GM12878 (cell line): ENCODE measurements at regions not wholly inside any gene's neighbourhood (a gene's known extent, or its start where the extent isn't known, plus 50 kb on each side); places are given as distances from the start of the nearest gene placed in this dataset.
"Not testable (repeated sequence)": the region's sequence is repeated elsewhere in the genome, so short reads cannot be mapped to it uniquely, and the experiment has no call there.

Source experiments
- ATAC-seq: fragments of 200-7000 bp; cut with Tn5 transposase; 3 replicates; pipeline ENCODE4 v1.9.1; 2020; ENCODE audit warnings: mild to moderate bottlenecking, moderate library complexity
- BruUV-seq: library from RNA; stranded (reverse); fragments of 400-500 nt; replicated peaks from 2 replicates; lab custom pipeline; 2021; lab: Mats Ljungman, UMichigan
- CTCF ChIA-PET: fragments of 300-600 bp; sonication (Branson Sonifier 250); formaldehyde crosslinking; extraction: SDS; loops from one replicate; lab custom pipeline; 2021; ENCODE audit warnings: inconsistent platforms; lab: Yijun Ruan, JAX
- POLR2A ChIA-PET: fragments of 350-600 bp; formaldehyde crosslinking; extraction: SDS; loops from one replicate; lab custom pipeline; 2021; ENCODE audit warnings: inconsistent platforms; lab: Charles Lee
- RAD21 ChIA-PET: fragments of 300-600 bp; sonication (Branson Sonifier 250); formaldehyde crosslinking; loops from one replicate; lab custom pipeline; 2023; ENCODE audit warnings: antibody characterized with exemption; ENCODE audit not compliant: unreplicated experiment; lab: Charles Lee
- SMC1A ChIA-PET: fragments of 300-600 bp; sonication (Branson Sonifier 250); formaldehyde crosslinking; loops from one replicate; lab custom pipeline; 2023; ENCODE audit not compliant: unreplicated experiment, uncharacterized antibody; lab: Charles Lee
- DNase-seq: peaks from one replicate; pipeline ENCODE4 v3.0.0-alpha.2; 2011; ENCODE audit warnings: low read depth, low spot score
- FAIRE-seq: peaks from 3 replicates; lab custom pipeline; 2011; peaks lifted over from hg19 to GRCh38; lab: Jason Lieb, UNC
- H2AFZ ChIP-seq: 2 replicates; pipeline ENCODE4 v1.6.0; 2011; ENCODE audit warnings: low read depth, low read length, control low read depth; ENCODE audit not compliant: control insufficient read depth
- H3K27ac ChIP-seq: 2 replicates; pipeline ENCODE4 v1.5.1; 2011; ENCODE audit warnings: control low read depth; ENCODE audit not compliant: control insufficient read depth, insufficient read depth
- H3K27me3 ChIP-seq, 2 experiments: replicated peaks in 1 of 2; 2 replicates each; pipeline versions ENCODE4 v1.6.0 to v1.6.1; 2011; ENCODE audit warnings: low read length in 1 of 2; ENCODE audit not compliant: control insufficient read depth in 2 of 2, insufficient read depth in 2 of 2
- H3K36me3 ChIP-seq, 2 experiments: 2 replicates each; pipeline ENCODE4 v1.5.1; 2011; ENCODE audit warnings: low read length in 1 of 2; ENCODE audit not compliant: control insufficient read depth in 2 of 2, insufficient read depth in 2 of 2
- H3K4me1 ChIP-seq: 2 replicates; pipeline ENCODE4 v1.6.1; 2011; ENCODE audit warnings: mild to moderate bottlenecking, low read length, moderate library complexity, mixed read lengths; ENCODE audit not compliant: control insufficient read depth, insufficient read depth
- H3K4me2 ChIP-seq: 2 replicates; pipeline ENCODE4 v1.6.0; 2011; ENCODE audit warnings: control low read depth; ENCODE audit not compliant: control insufficient read depth, insufficient read depth
- H3K4me3 ChIP-seq: fragments of 200-600 bp; sonication (generic); 2 replicates; pipeline ENCODE4 v1.5.1; 2016
- H3K79me2 ChIP-seq: 2 replicates; pipeline ENCODE4 v1.6.0; 2011; ENCODE audit warnings: low read length; ENCODE audit not compliant: control insufficient read depth, insufficient read depth
- H3K9ac ChIP-seq: 2 replicates; pipeline ENCODE4 v1.8.0; 2011; ENCODE audit warnings: low read length, control low read depth, mixed read lengths; ENCODE audit not compliant: control insufficient read depth, insufficient read depth
- H3K9me3 ChIP-seq: replicated peaks from 3 replicates; pipeline ENCODE4 v1.5.1; 2011; ENCODE audit warnings: mild to moderate bottlenecking, low read length; ENCODE audit not compliant: control insufficient read depth, insufficient read depth
- H4K20me1 ChIP-seq: 2 replicates; pipeline ENCODE4 v1.6.0; 2011; ENCODE audit not compliant: control insufficient read depth, insufficient read depth
- DPF2 ChIP-seq: fragments of 450-650 bp; IDR thresholded peaks from 2 replicates; pipeline ENCODE4 v1.6.1; 2017; ENCODE audit warnings: mild to moderate bottlenecking
- LARP7 ChIP-seq: fragments of 450-650 bp; IDR thresholded peaks from 2 replicates; pipeline ENCODE4 v1.6.1; 2017; ENCODE audit warnings: mild to moderate bottlenecking
- NFYB ChIP-seq: IDR thresholded peaks from 2 replicates; pipeline ENCODE4 v1.6.1; 2011; ENCODE audit warnings: low read depth, mild to moderate bottlenecking, low read length, improper control_type of control experiment, moderate library complexity; ENCODE audit not compliant: insufficient read depth
- SMARCA5 ChIP-seq: fragments of 450-650 bp; IDR thresholded peaks from 2 replicates; pipeline ENCODE4 v1.6.1; 2017; ENCODE audit warnings: mild to moderate bottlenecking
- WGBS: methylation state at CpG from one replicate; pipeline ENCODE4 v1.1.6; 2016; ENCODE audit warnings: low lambda C conversion rate; ENCODE audit not compliant: insufficient replicate concordance, insufficient coverage; ENCODE audit errors: missing lambda C conversion rate; 5-methylcytosine and 5-hydroxymethylcytosine counted together
- in situ Hi-C: fragments of 300-500 bp; cut with MboI; formaldehyde crosslinking; loops from 9 replicates; pipeline ENCODE4 v1.14.3; 2018; ENCODE audit warnings: mixed read lengths
- intact Hi-C: fragments of 100-400 bp; cut with micrococcal nuclease; formaldehyde crosslinking; loops from one replicate; pipeline ENCODE4 v1.14.2; 2022; ENCODE audit not compliant: unreplicated experiment
- TF ChIP-seq, protein P1 (sequence below), 3 experiments: IDR thresholded peaks in 2 of 3; conservative IDR thresholded peaks in 1 of 3; 2 replicates each; pipeline ENCODE4 v1.5.1; 2011; ENCODE audit warnings: low read depth in 3 of 3, low read length in 3 of 3, mild to moderate bottlenecking in 3 of 3, control low read depth in 2 of 3, moderate library complexity in 2 of 3, inconsistent platforms in 1 of 3, mixed read lengths in 1 of 3; ENCODE audit not compliant: control insufficient read depth in 2 of 3, insufficient read depth in 1 of 3; ENCODE audit errors: extremely low read depth in 1 of 3

GRCh38 chr15:96491066-96491699, 160.7 kb downstream of the NR2F2 start:
- H3K9me3 ChIP-seq, in situ Hi-C loops, ATAC-seq, H3K4me3 ChIP-seq, H3K27ac ChIP-seq, DNase-seq, H3K36me3 ChIP-seq, FAIRE-seq, BruUV-seq, H3K4me2 ChIP-seq, H3K27me3 ChIP-seq, H3K4me1 ChIP-seq, H3K9ac ChIP-seq, H2AFZ ChIP-seq, POLR2A ChIA-PET, H4K20me1 ChIP-seq, H3K79me2 ChIP-seq: not testable (repeated sequence)
- SMC1A ChIA-PET = interaction anchor here (0.7 to 4.3 kb wide), 18 partner anchors 8 to 754 kb away, joined by 3 to 26 read pairs (median 3); no protein-coding TSS in a partner anchor
- intact Hi-C loops = loop anchor here (5.0 kb wide), 1 partner anchor 91 kb away; no protein-coding TSS in a partner anchor
- 62% methylated on average over 15 of the region's 15 CpGs for WGBS
- RAD21 ChIA-PET = interaction anchor here (0.6 to 3.0 kb wide), 19 partner anchors 41 to 755 kb away, joined by 3 to 20 read pairs (median 3); no protein-coding TSS in a partner anchor
- peak; percentile 71 for TF ChIP-seq NFYB
- CTCF ChIA-PET = interaction anchor here (0.6 to 3.2 kb wide), 23 partner anchors 9 to 1467 kb away, joined by 3 to 33 read pairs (median 4); no protein-coding TSS in a partner anchor

DNA sequence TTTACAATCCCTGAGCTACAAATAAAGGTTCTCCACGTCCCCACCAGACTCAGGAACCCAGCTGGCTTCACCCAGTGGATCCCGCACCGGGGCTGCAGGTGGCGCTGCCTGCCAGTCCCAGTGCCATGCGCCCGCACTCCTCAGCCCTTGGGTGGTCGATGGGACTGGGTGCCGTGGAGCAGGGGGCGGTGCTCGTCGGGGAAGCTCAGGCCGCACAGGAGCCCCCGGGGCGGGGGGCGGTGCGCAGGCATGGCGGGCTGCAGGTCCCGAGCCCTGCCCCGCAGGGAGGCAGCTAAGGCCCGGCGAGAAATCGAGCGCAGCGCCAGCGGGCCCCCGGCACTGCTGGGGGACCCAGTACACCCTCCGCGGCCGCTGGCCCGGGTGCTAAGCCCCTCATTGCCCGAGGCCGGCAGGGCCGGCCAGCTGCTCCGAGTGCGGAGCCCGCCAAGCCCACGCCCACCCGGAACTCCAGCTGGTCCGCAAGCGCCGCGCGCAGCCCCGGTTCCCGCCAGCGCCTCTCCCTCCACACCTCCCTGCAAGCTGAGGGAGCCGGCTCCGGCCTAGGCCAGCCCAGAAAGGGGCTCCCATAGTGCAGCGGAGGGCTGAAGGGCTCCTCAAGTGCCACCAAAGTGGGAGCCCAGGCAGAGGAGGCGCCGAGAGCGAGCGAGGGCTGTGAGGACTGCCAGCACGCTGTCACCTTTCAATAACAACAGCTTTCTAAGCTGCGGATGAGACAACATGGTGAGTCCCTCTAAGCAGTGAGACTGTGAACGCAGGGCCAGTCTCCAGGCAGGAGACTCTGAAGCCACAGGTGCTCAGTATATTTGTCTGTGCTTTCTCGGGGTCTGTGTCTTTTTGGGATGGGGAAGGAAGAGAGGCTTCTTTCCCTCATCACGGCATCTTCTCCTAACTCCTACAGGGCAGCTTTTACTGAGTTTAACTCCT, 161.5 kb downstream of the NR2F2 start:
- H3K79me2 ChIP-seq, H3K27me3 ChIP-seq, FAIRE-seq, H3K4me1 ChIP-seq, H3K9me3 ChIP-seq, H3K4me2 ChIP-seq, H4K20me1 ChIP-seq, H3K4me3 ChIP-seq, H3K36me3 ChIP-seq, in situ Hi-C loops, H3K27ac ChIP-seq, H3K9ac ChIP-seq: not testable (repeated sequence)
- intact Hi-C loops = loop anchor here (2.0 to 5.0 kb wide), 2 partner anchors 90 to 401 kb away; no protein-coding TSS in a partner anchor
- TSS peak; percentile 44 for BruUV-seq
- DNase-seq = peak; percentile 3
- ATAC-seq = peak; percentile 77
- ChIA-PET RAD21 (interaction anchor here (0.6 to 3.0 kb wide), 23 partner anchors 9 to 754 kb away, joined by 3 to 20 read pairs (median 3); no protein-coding TSS in a partner anchor), POLR2A (interaction anchor here (1.5 kb wide), 1 partner anchor 93 kb away, joined by 3 read pairs; no protein-coding TSS in a partner anchor), SMC1A (interaction anchor here (0.9 to 4.3 kb wide), 19 partner anchors 9 to 754 kb away, joined by 3 to 26 read pairs (median 5); no protein-coding TSS in a partner anchor), CTCF (interaction anchor here (0.6 to 3.2 kb wide), 29 partner anchors 8 to 1467 kb away, joined by 3 to 33 read pairs (median 4); no protein-coding TSS in a partner anchor)
- 0 out of 2 replicates have a peak overlapping the region, but pooled peaks have one; percentile 12 for H2AFZ ChIP-seq
- 69% methylated on average over 55 of the region's 58 CpGs for WGBS
- TF ChIP-seq, protein P1, sequence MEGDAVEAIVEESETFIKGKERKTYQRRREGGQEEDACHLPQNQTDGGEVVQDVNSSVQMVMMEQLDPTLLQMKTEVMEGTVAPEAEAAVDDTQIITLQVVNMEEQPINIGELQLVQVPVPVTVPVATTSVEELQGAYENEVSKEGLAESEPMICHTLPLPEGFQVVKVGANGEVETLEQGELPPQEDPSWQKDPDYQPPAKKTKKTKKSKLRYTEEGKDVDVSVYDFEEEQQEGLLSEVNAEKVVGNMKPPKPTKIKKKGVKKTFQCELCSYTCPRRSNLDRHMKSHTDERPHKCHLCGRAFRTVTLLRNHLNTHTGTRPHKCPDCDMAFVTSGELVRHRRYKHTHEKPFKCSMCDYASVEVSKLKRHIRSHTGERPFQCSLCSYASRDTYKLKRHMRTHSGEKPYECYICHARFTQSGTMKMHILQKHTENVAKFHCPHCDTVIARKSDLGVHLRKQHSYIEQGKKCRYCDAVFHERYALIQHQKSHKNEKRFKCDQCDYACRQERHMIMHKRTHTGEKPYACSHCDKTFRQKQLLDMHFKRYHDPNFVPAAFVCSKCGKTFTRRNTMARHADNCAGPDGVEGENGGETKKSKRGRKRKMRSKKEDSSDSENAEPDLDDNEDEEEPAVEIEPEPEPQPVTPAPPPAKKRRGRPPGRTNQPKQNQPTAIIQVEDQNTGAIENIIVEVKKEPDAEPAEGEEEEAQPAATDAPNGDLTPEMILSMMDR (IDR thresholded peaks at IDR 0.05 in 2 of 3, conservative IDR thresholded peaks at IDR 0.05 in 1 of 3; ENCODE audit: control insufficient read depth in 2 of 3, extremely low read depth in 1 of 3, insufficient read depth in 1 of 3, low read depth in 3 of 3, low read length in 3 of 3) = peak in 2 of 3 experiments; percentile 30 to 42; a peak in 3 of 6 replicates
- TF ChIP-seq SMARCA5 = peak; percentile 64
- TF ChIP-seq DPF2 = 0 out of 2 replicates have a peak, but pooled peaks have one; percentile 29
- TF ChIP-seq LARP7 = 0 out of 2 replicates have a peak, but pooled peaks have one; percentile 17
